Activated CD4-positive, alpha-beta T cell treated with anti-CD3 and anti-CD28 coated beads, Interleukin-10, Interleukin-2, amounts not matched to agents 100 ng/mL and 50 ng/mL, durations not matched to agents 16 hours and 8 hours (primary cell): ENCODE measurements at regions not wholly inside any gene's neighbourhood (a gene's known extent, or its start where the extent isn't known, plus 50 kb on each side); places are given as distances from the start of the nearest gene placed in this dataset.

ENCODE experiments used
- DNase-seq: peaks from one replicate; pipeline ENCODE4 v3.0.0-alpha.2; 2020

DNA sequence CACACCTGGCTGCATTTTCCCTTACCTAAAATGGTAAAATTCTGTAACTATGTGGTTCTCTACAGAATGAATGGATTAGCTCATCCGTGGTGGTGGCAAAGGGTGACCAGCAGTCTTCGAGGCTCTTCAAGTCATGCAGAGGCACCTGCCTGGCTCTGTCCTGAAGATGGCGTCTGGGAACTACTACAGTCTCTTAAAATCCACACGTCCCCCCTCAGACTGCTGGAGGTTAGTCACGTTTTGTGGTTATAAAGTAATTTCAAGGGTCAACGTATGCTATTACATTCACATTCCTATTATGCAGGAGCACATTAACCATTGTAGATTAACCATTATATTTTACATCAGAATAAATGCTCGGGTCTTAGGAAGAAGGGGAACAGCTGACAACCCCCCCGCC lies 616.7 kb downstream of the GALR1 start:
- no peak for DNase-seq

DNA sequence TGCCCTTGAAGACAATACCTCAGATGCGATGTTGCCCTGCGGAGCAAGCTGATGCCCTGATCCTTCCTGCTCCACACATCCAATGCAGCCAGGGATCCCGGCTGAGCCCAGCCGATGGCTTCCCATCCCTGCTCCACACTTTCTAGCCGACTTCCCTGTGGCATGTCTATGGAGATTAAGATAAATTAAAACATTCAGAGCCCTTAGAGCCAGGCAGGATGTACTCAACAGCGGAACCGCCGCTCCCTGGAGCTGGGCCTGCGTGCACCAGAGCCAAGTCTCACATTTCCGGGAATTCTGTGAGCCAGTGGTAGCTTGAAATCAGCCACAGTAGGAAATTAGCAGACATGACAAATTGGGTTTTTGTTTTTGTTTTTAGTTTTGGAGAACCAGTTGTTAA lies 620.6 kb downstream of the GALR1 start:
- DNase-seq = no peak

DNA sequence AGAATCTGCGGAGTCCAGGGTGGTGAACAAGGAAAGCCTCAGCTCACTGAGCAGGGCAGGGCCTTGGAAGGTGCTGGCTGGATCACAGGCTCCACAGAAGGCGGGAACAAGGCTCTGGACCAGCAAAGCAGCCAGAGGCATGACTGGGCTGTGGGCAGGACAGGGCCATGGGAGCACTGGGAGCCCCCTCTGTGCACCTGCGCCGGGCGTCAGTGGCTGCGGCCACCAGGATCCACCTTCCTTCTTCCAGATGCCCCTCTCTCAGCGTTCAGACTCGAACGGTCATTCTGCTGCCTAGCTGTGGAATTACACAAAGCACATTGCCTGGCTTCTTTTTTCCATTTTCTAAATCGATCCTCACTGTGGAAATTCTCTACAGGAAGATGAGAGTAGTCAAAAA lies 621.2 kb downstream of the GALR1 start:
- DNase-seq = no peak

DNA sequence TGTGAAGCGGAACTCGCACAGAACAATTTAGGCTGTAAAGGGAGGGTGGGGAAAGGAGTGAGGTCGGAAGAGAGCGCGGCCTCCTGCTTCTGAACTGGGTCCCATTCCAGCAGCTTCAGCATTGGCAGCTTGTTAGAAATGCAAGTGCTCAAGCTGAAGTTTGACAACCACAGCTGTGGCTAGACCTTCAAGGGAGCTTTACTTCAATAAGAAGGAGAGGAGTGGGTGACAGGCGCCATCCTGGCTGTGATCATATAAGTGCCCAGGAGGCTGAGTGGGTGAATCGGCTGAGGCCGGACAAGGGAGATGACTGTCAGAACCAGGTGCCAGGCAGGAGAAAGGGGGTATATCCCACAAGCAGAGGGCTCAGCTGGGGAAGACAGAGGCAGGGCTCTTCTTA lies 622.5 kb downstream of the GALR1 start:
- DNase-seq = no peak

DNA sequence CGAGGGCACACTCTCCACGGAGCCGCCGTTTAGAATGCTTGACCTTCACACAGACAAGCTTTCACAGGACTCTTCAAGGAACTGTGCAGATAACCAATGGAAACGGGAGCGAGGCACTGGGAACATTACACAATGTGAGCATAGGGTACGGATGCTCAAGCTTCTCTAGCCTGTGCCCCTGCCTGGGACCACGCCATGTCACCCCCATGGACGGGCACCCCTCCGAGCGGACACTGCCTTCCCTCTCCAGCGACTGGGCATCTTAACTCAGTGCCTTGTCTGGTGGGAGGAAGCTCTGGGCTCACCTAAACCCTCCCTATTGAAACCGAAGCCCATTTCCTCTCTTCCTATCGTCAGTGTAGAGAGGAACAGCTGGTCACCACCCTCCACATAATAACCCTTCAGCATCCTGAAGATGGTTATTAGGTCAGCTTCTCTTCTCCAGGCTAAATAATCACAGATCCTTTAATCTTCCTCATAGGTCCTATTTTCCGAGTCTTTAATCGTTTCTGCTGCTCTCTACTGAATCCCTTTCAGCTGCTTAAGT lies 626.7 kb downstream of the GALR1 start:
- DNase-seq = no peak

DNA sequence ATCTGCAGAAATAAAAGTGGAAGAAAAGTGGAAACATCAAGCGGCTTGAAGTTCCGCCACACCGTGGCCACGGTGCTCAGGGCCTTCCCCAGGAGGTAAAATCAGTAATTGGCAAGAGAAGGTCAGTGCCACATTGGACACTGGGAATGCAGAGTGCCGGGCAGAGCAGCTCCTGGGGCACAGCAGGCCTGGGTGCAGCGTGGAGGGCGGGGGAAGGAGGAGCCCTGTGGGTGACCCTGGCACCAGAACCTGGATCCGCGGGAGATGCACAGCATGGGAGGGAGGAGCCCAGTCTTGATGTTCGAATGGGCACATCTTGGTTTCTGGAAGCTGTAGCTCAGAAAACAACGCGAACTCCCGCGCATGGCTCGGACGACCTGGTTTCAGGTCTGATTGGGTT lies 630.2 kb downstream of the GALR1 start:
- no peak for DNase-seq

DNA sequence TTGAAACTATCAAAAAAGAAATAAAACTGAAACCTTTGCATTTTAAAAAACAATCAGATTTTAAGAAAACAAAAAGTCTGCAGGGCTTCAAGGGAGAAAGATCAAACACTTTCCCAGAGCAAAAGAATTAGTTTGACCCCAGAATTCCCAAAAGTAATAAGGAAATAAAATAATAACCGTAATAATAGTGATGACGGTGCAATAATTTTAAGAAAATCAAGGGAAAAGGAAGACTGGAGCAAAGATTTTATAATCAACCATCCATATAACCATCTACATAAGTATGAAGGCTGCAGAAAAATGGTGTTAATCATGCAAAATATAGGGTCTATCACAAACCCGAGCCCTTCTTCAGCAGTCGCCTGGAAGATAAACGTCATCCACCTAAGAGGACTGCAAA lies 634.8 kb downstream of the GALR1 start:
- no peak for DNase-seq

DNA sequence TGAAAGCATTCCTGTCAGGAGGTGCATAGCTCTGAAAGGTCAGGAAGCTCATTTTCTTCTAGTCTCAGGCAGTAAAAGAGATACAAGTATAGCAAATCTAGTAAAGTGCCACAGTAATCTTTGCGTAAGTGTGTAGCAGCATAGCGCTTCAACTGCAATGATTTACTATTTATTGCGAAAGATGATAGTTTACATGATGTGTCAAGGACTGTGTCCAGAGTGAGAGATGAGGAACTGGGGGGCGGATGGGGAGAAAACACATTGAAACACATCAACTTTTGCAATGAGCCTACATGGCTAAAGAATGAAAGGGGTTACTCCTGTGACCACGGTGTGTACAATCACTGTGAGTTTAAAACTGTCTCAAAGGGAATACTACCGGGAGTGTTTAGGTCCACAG lies 644.4 kb downstream of the GALR1 start:
- no peak for DNase-seq

DNA sequence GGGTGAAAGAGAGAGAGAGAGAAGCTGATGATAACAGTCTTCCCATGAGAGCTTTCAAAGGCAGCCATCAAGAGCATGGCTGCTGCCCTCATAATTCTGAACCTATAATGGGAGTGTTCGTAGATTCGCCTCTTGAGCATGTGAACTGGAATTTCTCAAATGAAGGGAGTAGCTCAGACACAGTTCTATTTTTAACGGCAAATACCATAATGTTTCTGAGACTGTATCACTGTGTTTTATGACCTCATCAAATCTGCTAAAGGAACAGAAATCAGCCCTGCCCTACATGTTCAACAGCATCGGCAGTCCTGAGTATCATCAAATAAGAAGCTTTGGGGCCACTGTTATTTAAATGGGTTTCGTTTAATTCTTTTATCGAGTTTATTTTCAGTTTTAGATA lies 645.6 kb downstream of the GALR1 start:
- no peak for DNase-seq

DNA sequence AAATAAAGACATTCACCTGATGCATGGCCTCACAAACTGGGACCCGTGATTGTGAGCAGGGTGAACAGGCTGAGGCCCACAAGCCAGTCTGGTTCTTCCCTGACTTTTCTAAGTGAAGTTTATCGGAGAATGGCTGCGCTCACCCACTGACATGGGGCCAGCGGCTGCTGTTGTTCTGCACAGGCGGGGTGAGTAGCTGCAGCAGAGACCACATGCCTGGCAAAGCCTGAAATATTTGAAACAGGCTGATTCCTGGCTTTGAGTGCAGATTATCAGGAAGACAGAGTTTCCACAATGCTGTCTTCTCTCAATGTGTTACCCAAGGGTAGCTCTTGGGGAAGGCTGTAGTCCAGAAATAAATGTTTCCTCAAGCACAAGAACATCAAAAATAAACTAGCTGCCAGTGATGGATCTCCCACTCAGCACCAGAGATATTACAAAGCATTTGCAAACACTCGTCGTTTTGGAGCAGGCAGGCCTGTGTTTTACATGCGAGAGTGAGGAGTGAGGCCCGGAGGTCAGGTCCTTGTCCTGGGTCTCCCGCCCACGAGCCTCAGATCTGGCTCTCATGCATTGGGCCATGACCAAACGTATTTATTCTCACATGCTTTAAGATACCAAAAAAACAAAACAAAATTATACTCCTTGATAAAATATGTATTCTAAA lies 647.1 kb downstream of the GALR1 start:
- DNase-seq = no peak

DNA sequence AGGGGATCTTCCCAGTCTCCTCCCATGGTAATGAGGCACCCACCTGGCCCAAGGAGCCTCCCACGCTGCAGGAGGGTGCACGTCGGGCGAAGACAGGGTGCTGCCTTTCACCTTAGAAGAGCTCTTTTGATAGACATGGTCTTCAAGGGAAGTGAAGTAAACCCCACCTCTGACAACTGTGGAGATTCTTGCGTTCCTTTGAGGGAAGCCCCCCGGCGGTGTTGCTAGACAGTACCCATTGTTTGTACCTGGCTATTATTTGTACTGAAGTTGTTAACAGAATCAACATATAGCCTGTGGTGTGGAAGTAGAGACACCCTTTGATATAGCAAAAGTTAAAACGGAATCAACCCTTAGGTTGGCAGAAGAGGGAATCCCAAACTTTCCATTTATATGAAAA lies 648.0 kb downstream of the GALR1 start:
- DNase-seq = no peak

DNA sequence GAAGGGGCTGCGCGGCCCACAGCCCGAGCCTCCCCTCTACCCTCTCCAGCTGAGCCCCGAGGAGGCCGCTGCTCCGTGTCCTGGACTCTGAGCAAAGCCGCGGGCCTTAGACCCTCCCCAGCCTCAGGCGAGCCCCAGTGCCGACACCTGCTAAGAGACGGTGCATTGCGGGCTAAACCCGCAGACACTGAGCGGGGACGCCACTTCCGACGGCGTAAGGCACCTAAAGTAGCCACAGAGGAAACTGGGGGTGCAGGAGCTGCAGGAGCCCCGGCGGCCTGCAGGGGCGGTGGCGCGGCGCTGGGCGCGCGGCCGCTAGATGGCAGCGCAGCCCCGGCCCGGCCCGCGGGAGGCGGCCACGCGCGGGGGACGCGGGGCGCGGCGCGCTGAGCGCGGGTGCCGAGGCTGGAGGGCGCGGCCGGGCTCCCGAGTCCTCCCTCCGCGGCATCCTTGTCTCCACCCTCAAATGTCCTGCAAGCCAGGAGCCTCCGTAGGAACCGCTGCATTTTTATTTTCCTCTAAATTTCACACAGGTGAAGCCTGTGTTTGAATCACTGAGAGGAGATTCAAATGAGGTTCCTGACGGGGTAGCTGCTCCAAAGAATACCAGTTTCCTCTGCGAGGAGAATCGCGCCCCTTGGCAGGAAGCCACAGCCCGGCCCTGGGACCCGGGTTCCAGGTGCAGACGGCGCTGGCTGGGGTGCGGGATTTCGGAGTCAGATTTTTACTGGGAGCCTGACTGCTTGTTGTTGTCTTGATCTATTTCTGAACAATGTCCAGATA lies 650.5 kb downstream of the GALR1 start:
- DNase-seq = peak; percentile 70

DNA sequence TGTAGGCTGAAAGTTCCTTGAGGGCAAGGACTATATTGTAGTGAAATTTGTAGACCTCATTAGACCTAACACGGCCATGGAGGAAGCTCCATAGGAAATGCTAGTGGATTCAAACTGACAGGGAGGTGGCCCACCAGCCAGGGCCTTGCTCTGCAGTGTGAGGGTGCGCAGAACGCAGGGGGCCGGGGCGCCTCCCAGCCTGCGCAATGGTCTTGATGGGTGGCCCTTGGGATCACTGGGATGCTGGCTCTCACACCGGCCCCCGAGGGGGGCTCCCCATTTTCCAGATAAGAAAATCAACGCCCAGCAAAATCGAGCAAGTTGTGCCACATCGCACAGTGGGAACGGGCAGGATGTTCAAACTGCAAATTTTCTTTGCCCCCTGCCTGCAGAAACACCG lies 655.4 kb downstream of the GALR1 start:
- no peak for DNase-seq

DNA sequence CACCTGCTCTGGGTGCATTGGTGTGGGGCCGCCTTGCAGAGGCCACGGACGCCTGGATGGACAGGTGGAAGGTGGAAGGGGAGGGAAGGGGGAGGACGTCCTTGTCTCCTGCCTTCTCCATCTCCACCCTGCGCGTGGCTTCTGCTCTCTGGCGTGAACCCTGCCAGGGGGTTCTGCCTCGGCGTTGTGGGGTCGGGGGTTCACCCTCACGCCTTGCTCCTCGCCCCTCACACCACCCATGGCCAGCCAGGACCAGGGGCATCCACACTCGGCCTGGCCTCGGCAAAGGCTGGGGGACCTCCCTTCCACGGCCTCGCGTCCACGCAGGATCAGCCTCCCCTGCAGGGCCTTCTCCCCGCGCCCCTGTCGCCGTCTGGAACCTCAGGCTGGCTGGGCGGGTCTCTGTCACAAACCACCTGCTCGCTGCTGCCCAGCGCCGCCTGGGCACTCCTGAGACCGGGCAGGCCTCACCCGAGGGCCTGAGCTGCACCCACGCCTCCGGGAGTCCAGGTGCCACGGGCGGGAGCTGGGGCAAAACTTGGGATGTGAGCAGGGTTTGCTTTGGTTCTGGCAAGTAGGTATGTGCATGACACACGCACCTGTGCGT lies 655.9 kb downstream of the GALR1 start:
- DNase-seq = no peak

DNA sequence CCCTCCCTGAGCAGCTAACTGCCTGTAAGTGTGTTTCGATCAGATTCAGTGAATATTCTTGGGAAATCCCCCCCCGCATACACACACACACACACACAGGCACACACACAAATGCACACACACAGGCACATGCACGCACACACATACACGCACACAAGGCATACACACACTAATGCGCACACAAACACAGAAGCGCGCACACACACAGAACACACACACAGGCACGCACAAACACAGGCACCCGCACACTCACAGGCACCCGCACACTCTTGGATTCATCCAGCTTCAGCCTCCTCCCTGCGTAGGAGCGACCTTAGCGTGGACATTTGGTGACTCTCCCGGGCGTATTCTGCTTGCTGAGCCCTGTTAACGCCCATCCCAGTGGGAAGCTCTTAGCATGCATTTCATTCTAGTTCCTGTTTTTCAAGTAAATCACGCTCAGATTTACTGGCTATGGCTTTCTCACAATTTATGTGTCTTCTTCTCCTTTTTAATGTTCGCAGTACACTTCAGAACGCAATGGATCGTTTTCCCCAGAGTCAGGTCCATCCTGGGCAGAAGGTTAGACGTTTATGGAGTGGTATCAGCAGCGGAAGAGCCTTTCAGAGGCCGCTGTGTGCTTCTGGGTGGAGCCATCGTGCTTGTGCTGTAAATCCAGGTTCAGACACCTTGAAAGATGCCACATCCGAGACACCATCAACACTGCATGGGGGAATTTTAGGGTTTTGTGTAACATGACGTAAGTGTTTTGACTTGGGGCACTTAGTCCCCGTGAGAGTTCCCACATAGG lies 656.6 kb downstream of the GALR1 start:
- DNase-seq = no peak

DNA sequence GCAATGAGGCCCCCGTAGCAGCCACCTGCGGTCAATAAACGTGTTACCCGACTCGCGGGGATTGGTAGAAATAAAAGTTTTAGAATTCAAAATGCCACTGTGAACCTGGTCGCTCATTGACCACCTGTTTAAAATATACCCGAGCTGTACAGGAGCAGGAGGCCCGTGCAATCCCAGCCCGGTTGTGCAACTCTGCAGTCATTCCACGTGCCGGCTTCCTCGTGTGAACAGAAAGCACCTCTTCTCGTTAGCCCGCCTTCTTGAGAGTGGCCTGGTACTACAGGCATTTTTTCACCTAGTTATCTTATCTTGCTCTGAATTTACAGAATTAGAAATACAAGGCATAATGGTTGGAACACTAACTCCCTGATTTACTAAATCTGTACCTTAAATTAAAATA lies 660.7 kb downstream of the GALR1 start:
- no peak for DNase-seq

DNA sequence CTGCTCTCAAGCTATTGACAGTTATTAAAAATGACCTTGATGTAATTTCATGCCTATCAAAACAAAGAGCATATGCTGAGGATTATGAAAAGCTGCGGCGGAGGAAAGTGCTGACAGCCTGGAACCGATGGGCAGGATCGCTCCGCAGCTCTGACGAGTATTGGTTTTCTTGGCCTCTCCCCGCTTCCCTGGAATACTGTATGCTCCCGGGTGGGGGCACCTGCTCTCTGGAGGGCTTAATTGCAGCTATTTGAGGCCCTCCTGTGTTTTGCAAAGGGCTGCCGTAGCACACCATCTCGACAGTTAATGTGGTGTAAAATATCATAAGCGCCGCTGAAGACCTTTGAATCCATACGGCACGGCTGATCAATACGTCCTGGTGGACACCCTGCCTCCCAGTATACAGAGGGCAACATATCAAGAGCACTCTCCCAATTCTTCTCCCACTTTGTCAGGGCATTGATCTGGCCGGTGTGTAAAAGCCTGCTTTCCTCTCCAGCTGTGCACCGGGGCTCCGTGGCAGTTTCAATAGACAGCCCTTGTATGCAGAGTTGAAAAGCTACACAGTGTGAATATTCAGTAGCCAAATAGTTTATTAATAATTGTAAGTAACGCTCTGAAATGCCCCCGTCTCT lies 662.4 kb downstream of the GALR1 start:
- no peak for DNase-seq

DNA sequence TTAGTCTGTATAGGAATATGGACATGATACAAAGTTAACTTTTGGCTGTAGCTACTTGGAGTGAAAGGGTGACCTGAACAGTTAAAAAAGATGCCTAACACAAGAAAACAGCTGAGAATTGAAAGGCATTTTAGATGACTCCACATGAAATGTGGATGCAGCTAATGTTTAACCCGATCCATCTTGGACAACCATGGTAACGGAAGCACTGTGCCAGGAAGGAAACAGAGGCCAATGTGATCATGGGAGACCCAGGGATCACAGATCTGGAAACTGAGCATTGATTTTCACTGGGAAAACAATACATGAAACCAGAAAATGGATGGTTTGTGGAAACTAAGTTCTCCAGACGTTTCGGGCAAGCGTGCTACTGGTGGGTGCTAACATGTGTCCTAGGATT lies 669.1 kb downstream of the GALR1 start:
- DNase-seq = no peak

DNA sequence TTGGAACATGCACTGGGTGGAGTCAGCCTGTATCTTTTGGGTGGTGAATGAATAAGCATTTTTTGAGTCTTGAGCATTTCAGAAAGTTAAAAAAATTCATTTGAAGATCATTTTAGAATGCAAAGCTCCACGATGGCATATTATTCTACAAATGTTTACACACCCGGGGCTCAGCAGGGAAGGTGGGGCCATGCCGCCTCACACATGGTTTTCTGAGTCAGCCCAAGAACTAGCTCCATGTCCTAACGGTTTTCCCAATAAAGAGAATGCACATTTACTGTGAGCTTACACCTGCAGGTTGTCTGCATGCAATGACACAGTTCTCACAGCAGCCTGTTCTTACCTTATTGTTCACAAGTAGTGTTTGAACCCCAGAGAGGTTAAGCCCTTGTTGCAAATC lies 670.3 kb downstream of the GALR1 start:
- DNase-seq = no peak

DNA sequence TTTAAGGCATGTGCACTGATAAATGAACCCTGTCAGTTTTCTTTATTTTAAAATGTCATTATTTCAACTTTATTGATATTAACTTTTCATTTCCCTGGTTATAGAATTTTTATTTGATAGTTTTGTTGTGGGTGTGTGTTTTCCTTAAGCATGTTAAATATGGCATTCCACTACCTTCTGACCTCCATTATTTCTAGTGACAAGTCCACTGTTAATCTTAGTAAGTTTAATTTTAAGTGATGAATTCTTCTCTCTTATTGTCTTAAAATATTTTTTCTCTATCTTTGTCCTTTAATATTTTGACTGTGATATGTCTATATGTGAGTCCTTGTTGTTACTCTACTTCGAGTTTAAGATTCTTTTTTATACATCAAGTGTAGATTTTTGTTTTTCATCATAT lies 685.7 kb downstream of the GALR1 start:
- no peak for DNase-seq

DNA sequence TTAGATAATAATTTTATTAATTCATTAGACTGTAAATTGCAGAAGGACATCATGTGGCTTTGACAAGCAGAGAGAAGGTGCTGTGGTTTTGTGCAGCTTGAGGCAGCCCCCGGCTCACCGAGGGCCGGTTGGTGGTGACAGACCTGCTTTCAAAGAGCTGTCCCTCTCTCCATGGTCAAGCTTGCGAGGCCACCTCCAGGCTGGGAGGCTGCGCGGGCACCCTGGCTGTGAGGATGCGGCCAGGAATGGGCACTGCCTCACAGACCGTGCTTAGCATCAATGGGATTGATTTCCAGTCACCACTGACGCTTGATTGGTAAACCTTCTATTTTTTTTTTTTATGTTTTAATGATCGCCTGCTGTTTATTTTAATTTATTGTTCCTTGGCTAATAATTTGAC lies 690.9 kb downstream of the GALR1 start:
- DNase-seq = no peak

DNA sequence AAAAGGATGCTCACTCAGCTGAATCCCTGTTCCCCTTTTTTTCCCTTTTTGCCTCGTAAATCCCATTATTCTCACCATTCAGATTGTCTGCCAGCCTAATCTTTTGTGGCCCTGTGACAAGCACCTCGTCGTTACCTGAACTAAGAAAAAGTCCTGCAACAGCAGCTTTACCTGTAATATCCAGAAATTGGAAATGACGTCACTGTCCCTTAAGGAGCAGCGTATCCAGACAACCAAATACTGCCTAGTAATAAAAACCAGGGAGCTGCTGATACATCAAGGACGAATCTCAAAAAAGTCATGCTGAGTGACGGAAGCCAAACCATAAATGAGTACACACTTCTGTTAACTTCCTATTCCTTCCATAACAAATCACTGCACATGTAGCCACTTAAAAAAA lies 694.9 kb downstream of the GALR1 start:
- no peak for DNase-seq

DNA sequence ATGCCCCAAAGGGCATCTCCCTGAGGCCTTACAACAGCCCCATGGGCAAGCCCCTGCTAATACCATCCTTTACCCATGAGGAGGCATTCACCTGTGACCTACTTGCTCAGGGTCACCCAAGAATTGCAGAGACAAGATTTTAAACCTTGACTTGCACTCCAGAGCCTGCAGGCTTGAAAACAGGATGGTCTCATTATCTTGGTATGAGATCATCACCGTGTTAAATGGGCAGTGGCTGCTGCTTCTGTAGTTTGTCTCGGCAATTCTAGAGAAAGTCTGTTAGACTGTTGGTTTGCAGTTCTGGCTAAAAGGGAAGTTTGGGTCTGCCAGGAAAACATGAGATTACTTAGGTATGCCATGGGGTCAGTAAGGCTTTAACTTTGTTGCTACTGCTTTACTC lies 698.9 kb downstream of the GALR1 start:
- DNase-seq = no peak
